Stimulated activated naive CD8-positive, alpha-beta T cell treated with anti-CD3 and anti-CD28 coated beads, Interleukin-15, Interleukin-2, amounts not matched to agents 100 ng/mL and 50 ng/mL, for 24 hours (primary cell): ENCODE measurements at regions not wholly inside any gene's neighbourhood (a gene's known extent, or its start where the extent isn't known, plus 50 kb on each side); places are given as distances from the start of the nearest gene placed in this dataset.

Source experiments
- H3K27ac Mint-ChIP-seq: one replicate; pipeline ENCODE4 v1.8.0; 2021; ENCODE audit warnings: mild to moderate bottlenecking, mixed read lengths
- H3K27me3 Mint-ChIP-seq: one replicate; pipeline ENCODE4 v1.8.0; 2021; ENCODE audit warnings: mixed read lengths
- H3K36me3 Mint-ChIP-seq: one replicate; pipeline ENCODE4 v1.8.0; 2021; ENCODE audit warnings: low read depth, mixed read lengths
- H3K4me1 Mint-ChIP-seq: one replicate; pipeline ENCODE4 v1.8.0; 2021; ENCODE audit warnings: low read depth, mixed read lengths
- H3K4me3 Mint-ChIP-seq: one replicate; pipeline ENCODE4 v1.8.0; 2021; ENCODE audit warnings: mild to moderate bottlenecking, mixed read lengths
- H3K9me3 Mint-ChIP-seq: one replicate; pipeline ENCODE4 v1.8.0; 2021; ENCODE audit warnings: mixed read lengths

- H3K4me3 Mint-ChIP-seq: peak overlapping the region; percentile 38
- H3K4me1 Mint-ChIP-seq: peaks cover 33% of the 10 kb centered on the region
- no peaks in the 10 kb centered on the region for H3K9me3 Mint-ChIP-seq
- H3K27me3 Mint-ChIP-seq: no peaks in the 10 kb centered on the region
- no peak overlapping the region for H3K27ac Mint-ChIP-seq
- no peaks in the 10 kb centered on the region for H3K36me3 Mint-ChIP-seq
These were observed 285.7 kb downstream of the ZEB1 start for GRCh38 chr10:31604646-31605170.

- H3K27me3 Mint-ChIP-seq: no peaks in the 10 kb centered on the region
- H3K4me3 Mint-ChIP-seq: peak overlapping the region; percentile 80
- H3K9me3 Mint-ChIP-seq: no peaks in the 10 kb centered on the region
- no peak overlapping the region for H3K27ac Mint-ChIP-seq
- H3K36me3 Mint-ChIP-seq: no peaks in the 10 kb centered on the region
- H3K4me1 Mint-ChIP-seq: peaks cover 33% of the 10 kb centered on the region
These were observed 285.1 kb downstream of the ZEB1 start for GRCh38 chr10:31604096-31604495.

DNA sequence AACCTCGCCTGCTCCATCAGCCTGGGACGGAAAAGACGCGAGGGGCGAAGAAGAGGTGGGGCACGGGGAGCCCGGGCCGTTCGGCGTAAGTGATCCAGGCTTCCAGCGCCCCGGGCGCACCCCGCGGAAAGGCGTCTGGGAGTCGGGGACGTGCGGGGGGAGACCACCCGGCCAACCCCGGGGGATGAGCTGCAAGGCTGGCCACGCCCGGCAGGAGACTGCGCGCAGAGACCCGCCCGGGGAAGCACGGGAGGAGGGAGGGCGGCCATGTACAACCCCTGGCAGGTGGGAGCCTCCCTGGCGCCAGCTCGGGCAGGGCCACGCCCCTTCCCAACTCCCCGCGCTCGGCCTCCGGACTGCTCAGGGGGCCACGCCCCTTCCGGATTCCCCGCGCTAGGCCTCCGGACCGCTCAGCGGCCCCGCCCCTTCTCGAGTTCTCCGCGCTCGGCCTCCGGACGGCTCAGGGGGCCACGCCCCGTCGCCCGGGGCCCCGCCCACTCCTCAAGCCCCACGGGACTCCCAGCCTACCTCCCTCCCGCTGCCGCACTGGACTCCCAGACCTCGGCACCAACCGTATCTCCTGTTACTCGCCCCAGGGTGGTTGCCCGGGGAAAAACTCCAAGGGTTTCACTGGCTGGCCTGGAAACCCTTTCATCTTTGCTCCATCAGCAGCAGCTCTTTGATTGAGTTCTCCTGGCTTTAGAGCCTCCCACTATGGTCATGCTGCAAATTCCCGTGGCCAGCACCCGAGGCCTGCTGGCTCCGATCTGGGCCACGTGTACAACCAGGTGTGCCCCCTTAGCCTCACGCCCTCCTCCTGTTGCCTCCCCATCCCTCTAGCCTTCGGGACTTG is 284.4 kb downstream of the ZEB1 start:
- peak overlapping the region; percentile 80 for H3K4me3 Mint-ChIP-seq
- H3K36me3 Mint-ChIP-seq: no peaks in the 10 kb centered on the region
- H3K27ac Mint-ChIP-seq: no peak overlapping the region
- peaks cover 33% of the 10 kb centered on the region for H3K4me1 Mint-ChIP-seq
- H3K27me3 Mint-ChIP-seq: no peaks in the 10 kb centered on the region
- H3K9me3 Mint-ChIP-seq: no peaks in the 10 kb centered on the region

DNA sequence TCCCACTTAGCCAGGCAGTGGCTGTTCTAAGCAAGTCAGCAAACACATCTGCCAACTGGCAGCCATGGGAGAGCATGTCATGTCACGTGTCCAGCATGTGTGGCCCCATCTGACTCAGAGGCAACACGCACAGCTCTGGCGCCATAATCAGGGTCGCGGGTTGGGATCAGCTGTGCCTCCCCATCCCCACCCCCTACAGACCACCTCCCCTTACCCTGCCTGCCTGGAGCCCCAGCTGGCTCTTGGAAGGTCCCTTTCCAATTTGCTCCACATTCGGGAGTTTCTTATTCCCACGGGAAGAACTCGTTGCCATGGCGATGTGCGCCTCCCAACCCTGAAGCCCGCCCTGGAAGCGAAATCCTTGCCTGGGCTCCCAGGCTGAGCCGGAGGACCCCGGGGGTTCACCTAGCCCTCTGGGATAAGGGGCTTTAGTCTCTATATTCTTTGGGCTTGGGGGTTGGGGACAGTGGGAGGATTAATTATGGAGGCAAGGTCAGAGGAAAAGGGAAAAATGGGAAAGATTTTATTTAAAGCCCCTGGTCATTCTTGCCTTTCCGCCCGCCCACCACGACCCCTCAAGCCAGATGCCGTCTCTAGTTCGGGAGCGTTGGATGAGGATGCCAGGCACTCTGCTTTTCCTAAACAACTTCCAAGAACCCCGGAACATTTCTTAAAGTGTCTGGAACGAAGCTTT is 283.7 kb downstream of the ZEB1 start:
- Mint-ChIP-seq H3K36me3 (no peaks in the 10 kb centered on the region), H3K27ac (no peak overlapping the region), H3K9me3 (no peaks in the 10 kb centered on the region)

DNA sequence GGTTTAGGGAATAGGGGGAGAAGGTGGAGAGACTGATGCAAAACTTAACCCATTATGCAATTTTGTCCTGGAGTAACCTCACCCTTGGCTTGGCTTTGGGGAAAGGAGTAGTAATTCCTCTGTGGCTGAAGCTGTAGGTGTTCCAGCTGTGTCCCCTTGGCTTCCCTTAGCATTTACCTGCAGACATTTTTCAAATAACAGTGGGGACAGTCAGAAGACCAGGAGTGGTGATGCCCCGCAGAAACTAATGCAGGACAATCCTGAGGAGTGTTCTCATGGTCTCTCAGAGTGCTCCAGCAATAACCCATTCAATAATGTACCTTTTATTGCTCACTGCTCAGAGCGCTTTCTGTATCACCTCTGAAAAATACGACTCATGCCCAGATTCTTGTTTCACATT is 282.1 kb downstream of the ZEB1 start:
- Mint-ChIP-seq H3K27ac (no peak overlapping the region), H3K36me3 (no peaks in the 10 kb centered on the region), H3K9me3 (no peaks in the 10 kb centered on the region), H3K4me1 (peaks cover 33% of the 10 kb centered on the region), H3K4me3 (no peak overlapping the region), H3K27me3 (no peaks in the 10 kb centered on the region)

More for the DNA sequence above, 283.7 kb downstream of the ZEB1 start:
- Mint-ChIP-seq H3K4me1 (peaks cover 33% of the 10 kb centered on the region), H3K27me3 (no peaks in the 10 kb centered on the region), H3K4me3 (peak overlapping the region; percentile 80)

GRCh38 chr10:31599626-31600504 is 280.8 kb downstream of the ZEB1 start:
- Mint-ChIP-seq H3K4me3 (no peak overlapping the region), H3K9me3 (no peaks in the 10 kb centered on the region), H3K4me1 (peaks cover 33% of the 10 kb centered on the region), H3K36me3 (no peaks in the 10 kb centered on the region), H3K27ac (no peak overlapping the region), H3K27me3 (no peaks in the 10 kb centered on the region)

GRCh38 chr10:31596765-31597164 is 277.7 kb downstream of the ZEB1 start:
- peaks cover 10% of the 10 kb centered on the region for H3K9me3 Mint-ChIP-seq
- peaks cover 14% of the 10 kb centered on the region for H3K27me3 Mint-ChIP-seq
- H3K36me3 Mint-ChIP-seq: no peaks in the 10 kb centered on the region
- no peak overlapping the region for H3K27ac Mint-ChIP-seq
- H3K4me3 Mint-ChIP-seq: no peak overlapping the region
- peaks cover 21% of the 10 kb centered on the region for H3K4me1 Mint-ChIP-seq

DNA sequence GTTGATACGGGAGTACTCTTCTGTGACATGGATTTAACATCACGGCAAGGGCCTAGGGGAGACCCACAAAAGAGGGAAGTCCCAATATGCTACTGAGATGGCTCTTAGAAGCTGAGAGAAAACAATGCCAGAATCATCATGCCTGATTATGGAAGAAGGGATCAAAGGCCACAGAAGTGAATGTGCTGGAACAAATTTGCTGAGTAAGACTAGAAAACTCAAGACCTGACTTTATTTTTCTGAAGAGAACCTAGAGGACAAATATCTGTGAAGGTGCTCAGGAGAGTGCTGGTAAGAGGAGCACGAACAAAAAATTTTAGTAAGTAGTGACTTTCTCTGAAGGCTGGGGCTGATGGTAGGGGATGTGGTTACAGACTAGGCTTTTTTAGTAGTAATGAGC is 277.0 kb downstream of the ZEB1 start:
- H3K4me1 Mint-ChIP-seq: peaks cover 13% of the 10 kb centered on the region
- peaks cover 10% of the 10 kb centered on the region for H3K9me3 Mint-ChIP-seq
- peaks cover 19% of the 10 kb centered on the region for H3K27me3 Mint-ChIP-seq
- no peak overlapping the region for H3K27ac Mint-ChIP-seq
- H3K36me3 Mint-ChIP-seq: no peaks in the 10 kb centered on the region
- no peak overlapping the region for H3K4me3 Mint-ChIP-seq

DNA sequence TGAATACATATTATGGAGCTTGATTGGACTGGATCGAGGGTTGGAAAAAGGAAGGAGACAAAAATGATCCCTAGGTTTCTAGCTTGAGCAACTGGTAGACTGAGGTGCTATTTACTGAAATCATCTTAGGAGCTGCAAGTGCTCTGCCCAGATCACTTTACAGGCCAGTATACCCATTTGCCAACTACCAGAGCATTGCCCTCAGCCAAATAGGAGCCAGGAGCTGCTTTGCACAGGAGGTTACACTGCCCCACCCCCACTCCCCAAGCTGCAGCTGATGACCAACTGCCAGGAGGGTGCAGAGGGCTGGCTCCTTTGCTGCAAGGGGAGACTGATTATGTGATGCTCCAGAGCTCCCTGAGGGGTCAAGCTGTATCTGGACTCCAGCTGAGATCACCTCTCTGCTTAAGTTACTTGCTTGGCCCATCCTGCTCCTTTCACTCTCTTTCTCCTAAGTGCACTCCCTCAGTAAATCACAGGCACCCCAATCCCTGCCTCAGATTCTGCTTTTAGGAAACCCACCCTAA is 275.4 kb downstream of the ZEB1 start:
- Mint-ChIP-seq H3K4me3 (no peak overlapping the region), H3K4me1 (no peaks in the 10 kb centered on the region), H3K36me3 (no peaks in the 10 kb centered on the region), H3K9me3 (peaks cover 18% of the 10 kb centered on the region), H3K27me3 (peaks cover 29% of the 10 kb centered on the region), H3K27ac (no peak overlapping the region)

DNA sequence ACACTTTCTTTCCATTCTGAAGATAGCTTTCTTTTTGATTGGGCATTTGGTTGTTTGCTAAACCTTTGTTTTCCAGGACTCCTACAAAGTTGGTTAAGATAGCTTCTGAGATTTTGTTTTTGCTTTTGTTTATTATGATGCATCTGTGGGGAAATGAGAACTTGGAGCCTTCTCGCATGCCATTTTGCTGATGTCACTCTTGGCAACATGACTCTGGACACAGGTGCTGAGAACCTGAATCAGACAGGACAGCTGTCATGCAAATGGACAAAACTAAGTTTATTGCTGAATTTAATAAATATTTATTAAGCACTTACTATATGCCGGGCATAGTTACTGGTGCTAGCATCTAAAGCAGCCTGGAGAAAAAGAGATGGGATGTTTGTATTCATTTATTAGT is 274.1 kb downstream of the ZEB1 start:
- Mint-ChIP-seq H3K27me3 (peaks cover 29% of the 10 kb centered on the region), H3K4me1 (no peaks in the 10 kb centered on the region), H3K36me3 (no peaks in the 10 kb centered on the region), H3K27ac (no peak overlapping the region), H3K4me3 (no peak overlapping the region), H3K9me3 (peaks cover 18% of the 10 kb centered on the region)

GRCh38 chr10:31591569-31591968 is 272.6 kb downstream of the ZEB1 start:
- Mint-ChIP-seq H3K27me3 (peaks cover 44% of the 10 kb centered on the region), H3K27ac (no peak overlapping the region), H3K4me3 (no peak overlapping the region)

DNA sequence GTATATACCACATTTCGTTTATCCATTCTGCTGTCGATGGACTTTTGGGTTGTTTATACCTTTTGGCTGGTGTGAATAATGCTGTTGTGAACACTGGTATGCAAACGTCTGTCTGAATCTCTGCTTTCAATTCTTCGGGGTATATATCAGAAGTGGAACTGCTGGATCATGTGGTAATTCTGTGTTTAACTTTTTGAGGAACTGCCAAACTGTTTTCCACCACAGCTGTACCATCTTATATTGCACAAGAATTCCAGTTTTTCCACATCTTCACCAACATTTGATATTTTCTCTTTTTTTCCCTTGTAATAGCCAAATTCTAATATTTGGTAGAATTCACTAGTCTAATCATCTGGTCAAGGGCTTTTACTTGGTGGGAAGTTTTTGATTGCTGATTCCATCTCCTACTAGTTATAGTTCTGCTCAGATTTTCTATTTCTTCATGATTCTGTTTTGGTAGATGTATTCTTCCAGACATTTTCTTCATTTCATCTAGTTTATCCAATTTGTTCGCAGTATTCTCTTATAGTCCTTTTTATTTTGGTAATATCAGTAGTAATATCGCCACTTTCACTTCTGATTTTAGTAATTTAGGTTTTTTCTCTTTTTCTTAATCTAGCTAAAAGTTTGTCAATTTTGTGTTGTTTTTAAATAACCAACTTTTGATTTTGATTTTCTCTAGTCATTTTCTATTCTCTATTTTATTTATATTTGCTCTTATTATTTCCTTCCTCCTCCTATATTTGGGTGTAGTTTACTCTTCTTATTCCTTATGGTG is 271.2 kb downstream of the ZEB1 start:
- H3K36me3 Mint-ChIP-seq: no peaks in the 10 kb centered on the region
- H3K27me3 Mint-ChIP-seq: peaks cover 49% of the 10 kb centered on the region
- H3K4me1 Mint-ChIP-seq: peaks cover 5% of the 10 kb centered on the region
- no peak overlapping the region for H3K4me3 Mint-ChIP-seq
- H3K27ac Mint-ChIP-seq: no peak overlapping the region
- peaks cover 18% of the 10 kb centered on the region for H3K9me3 Mint-ChIP-seq

More at GRCh38 chr10:31591569-31591968, 272.6 kb downstream of the ZEB1 start:
- Mint-ChIP-seq H3K4me1 (peaks cover 5% of the 10 kb centered on the region), H3K9me3 (peaks cover 18% of the 10 kb centered on the region), H3K36me3 (no peaks in the 10 kb centered on the region)

DNA sequence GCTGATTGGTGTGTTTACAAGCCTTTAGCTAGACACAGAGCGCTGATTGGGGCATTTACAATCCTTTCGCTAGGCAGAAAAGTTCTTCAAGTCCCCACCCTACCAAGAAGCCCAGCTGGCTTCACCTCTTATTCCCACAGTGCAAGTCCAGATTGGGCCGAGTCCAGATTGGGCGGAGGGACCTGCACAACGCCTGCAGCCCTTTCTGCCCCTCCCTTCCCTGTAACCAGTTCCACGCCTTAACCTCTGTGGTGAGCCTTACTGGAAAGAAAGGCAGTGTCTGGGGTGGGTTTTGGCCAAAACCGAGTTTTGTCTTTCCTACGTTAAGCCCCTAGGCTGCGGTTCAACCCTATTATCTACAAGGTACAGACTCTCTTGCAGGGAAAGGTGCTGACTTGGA is 268.7 kb downstream of the ZEB1 start:
- H3K4me1 Mint-ChIP-seq: peaks cover 5% of the 10 kb centered on the region

More for the DNA sequence above, 268.7 kb downstream of the ZEB1 start:
- Mint-ChIP-seq H3K27ac (no peak overlapping the region), H3K9me3 (peaks cover 15% of the 10 kb centered on the region), H3K4me3 (no peak overlapping the region), H3K27me3 (peaks cover 43% of the 10 kb centered on the region), H3K36me3 (no peaks in the 10 kb centered on the region)
